OCI-LY1 (cell line): ENCODE measurements at regions not wholly inside any gene's neighbourhood (a gene's known extent, or its start where the extent isn't known, plus 50 kb on each side); places are given as distances from the start of the nearest gene placed in this dataset.

Experiments
- H2AFZ ChIP-seq: fragments of 200-600 bp; sonication (generic), shearing (Covaris generic); 2 replicates; pipeline ENCODE4 v1.6.0; 2014; ENCODE audit warnings: antibody characterized with exemption, mild to moderate bottlenecking, low read length
- H3F3A ChIP-seq: fragments of 200-600 bp; sonication (generic), shearing (Covaris generic); 2 replicates; pipeline ENCODE4 v1.6.0; 2014; ENCODE audit warnings: mild to moderate bottlenecking, antibody characterized with exemption, low read length, moderate library complexity; ENCODE audit not compliant: insufficient read depth
- H3K27ac ChIP-seq: fragments of 200-600 bp; sonication (generic); 2 replicates; pipeline ENCODE4 v1.5.1; 2014; ENCODE audit warnings: low read length, mixed run types, mild to moderate bottlenecking, low read depth; ENCODE audit not compliant: poor library complexity, severe bottlenecking
- H3K27me3 ChIP-seq: fragments of 200-600 bp; sonication (generic); 2 replicates; pipeline ENCODE4 v1.6.0; 2014; ENCODE audit warnings: antibody characterized with exemption, mild to moderate bottlenecking, low read length, moderate library complexity; ENCODE audit not compliant: insufficient read depth
- H3K36me3 ChIP-seq: fragments of 200-600 bp; sonication (generic); 2 replicates; pipeline ENCODE4 v1.6.1; 2014; ENCODE audit warnings: mild to moderate bottlenecking, antibody characterized with exemption, low read length, moderate library complexity, mixed read lengths; ENCODE audit not compliant: insufficient read depth
- H3K4me1 ChIP-seq: fragments of 200-600 bp; sonication (generic); 2 replicates; pipeline ENCODE4 v1.5.1; 2014; ENCODE audit warnings: mild to moderate bottlenecking, low read length, moderate library complexity; ENCODE audit not compliant: insufficient read depth, severe bottlenecking
- H3K4me2 ChIP-seq: fragments of 200-600 bp; sonication (generic), shearing (Covaris generic); 2 replicates; pipeline ENCODE4 v1.6.1; 2014; ENCODE audit warnings: low read length
- H3K4me3 ChIP-seq: fragments of 200-600 bp; sonication (generic); 2 replicates; pipeline ENCODE4 v1.5.1; 2014; ENCODE audit warnings: low read length, low read depth, mild to moderate bottlenecking, mixed read lengths; ENCODE audit not compliant: poor library complexity, severe bottlenecking
- H3K79me2 ChIP-seq: fragments of 200-600 bp; shearing (Covaris generic); 2 replicates; pipeline ENCODE4 v1.6.1; 2016; ENCODE audit warnings: mixed run types, low read length, mixed read lengths; ENCODE audit not compliant: insufficient read depth
- H3K9ac ChIP-seq: fragments of 200-600 bp; sonication (generic), shearing (Covaris generic); 2 replicates; pipeline ENCODE4 v1.6.1; 2014; ENCODE audit warnings: mild to moderate bottlenecking, low read length, mixed read lengths
- H3K9me2 ChIP-seq: fragments of 200-600 bp; sonication (generic), shearing (Covaris generic); 2 replicates; pipeline ENCODE4 v1.6.1; 2014; ENCODE audit warnings: low read depth, mild to moderate bottlenecking, low read length, mixed read lengths
- H3K9me3 ChIP-seq: fragments of 200-600 bp; shearing (Covaris generic); 2 replicates; pipeline ENCODE4 v1.6.1; 2014; ENCODE audit warnings: low read length, mixed read lengths
- H4K20me1 ChIP-seq: fragments of 200-600 bp; sonication (generic), shearing (Covaris generic); 2 replicates; pipeline ENCODE4 v1.6.0; 2016; ENCODE audit warnings: mild to moderate bottlenecking, low read length; ENCODE audit not compliant: insufficient read depth
- CTCF ChIP-seq: fragments of 200-600 bp; sonication (generic), shearing (Covaris generic); IDR thresholded peaks from 2 replicates; pipeline ENCODE4 v1.5.1; 2017; ENCODE audit warnings: mild to moderate bottlenecking, antibody characterized with exemption, low read length, moderate library complexity, mixed read lengths
- EZH2 ChIP-seq: fragments of 200-600 bp; sonication (generic), shearing (Covaris generic); IDR thresholded peaks from 2 replicates; pipeline ENCODE4 v1.8.0; 2017; ENCODE audit warnings: borderline replicate concordance, mixed run types, mild to moderate bottlenecking, antibody characterized with exemption, low read length, moderate library complexity, mixed read lengths

GRCh38 chr14:55741240-55741639 is 161.2 kb downstream of the KTN1 start:
- Histone ChIP-seq H3K9me2 (no peaks in the 10 kb centered on the region), H2AFZ (no peak overlapping the region), H3F3A (no peaks in the 10 kb centered on the region), H3K27ac (no peak overlapping the region), H3K9ac (no peak overlapping the region), H4K20me1 (no peaks in the 10 kb centered on the region), H3K4me2 (no peak overlapping the region), H3K4me3 (no peak overlapping the region), H3K4me1 (no peaks in the 10 kb centered on the region), H3K27me3 (no peaks in the 10 kb centered on the region), H3K36me3 (no peaks in the 10 kb centered on the region), H3K79me2 (no peaks in the 10 kb centered on the region), H3K9me3 (no peaks in the 10 kb centered on the region)
- no peak for TF ChIP-seq EZH2
- no peak for TF ChIP-seq CTCF

DNA sequence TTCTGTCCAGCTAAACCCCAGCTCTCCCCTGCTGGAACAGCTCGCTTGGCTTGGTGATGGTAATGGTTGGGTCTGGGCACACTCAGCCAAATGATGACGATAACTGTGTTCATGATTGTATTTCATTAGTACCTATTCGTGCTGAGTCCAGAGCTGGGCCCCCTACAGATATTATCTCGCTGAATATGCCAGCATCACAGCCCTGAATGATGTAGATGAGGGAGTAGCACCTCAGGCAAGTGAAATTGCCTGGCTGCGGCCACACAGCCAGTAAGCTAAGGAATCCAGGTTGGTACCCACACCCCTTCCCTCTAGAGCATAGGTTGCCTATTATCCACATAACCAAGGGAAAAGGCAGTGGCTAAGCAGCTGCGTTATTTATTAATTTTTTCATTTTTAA is 163.5 kb downstream of the KTN1 start:
- H3K9me2 ChIP-seq: no peaks in the 10 kb centered on the region
- no peak overlapping the region for H3K4me2 ChIP-seq
- H3K9me3 ChIP-seq: no peaks in the 10 kb centered on the region
- H3F3A ChIP-seq: no peaks in the 10 kb centered on the region
- H3K9ac ChIP-seq: no peak overlapping the region
- H3K27ac ChIP-seq: no peak overlapping the region
- H3K36me3 ChIP-seq: no peaks in the 10 kb centered on the region
- TF ChIP-seq CTCF (no peak), EZH2 (no peak)
- H3K79me2 ChIP-seq: no peaks in the 10 kb centered on the region
- H3K4me3 ChIP-seq: no peak overlapping the region
- no peaks in the 10 kb centered on the region for H4K20me1 ChIP-seq
- H3K27me3 ChIP-seq: no peaks in the 10 kb centered on the region
- no peaks in the 10 kb centered on the region for H3K4me1 ChIP-seq
- H2AFZ ChIP-seq: no peak overlapping the region

DNA sequence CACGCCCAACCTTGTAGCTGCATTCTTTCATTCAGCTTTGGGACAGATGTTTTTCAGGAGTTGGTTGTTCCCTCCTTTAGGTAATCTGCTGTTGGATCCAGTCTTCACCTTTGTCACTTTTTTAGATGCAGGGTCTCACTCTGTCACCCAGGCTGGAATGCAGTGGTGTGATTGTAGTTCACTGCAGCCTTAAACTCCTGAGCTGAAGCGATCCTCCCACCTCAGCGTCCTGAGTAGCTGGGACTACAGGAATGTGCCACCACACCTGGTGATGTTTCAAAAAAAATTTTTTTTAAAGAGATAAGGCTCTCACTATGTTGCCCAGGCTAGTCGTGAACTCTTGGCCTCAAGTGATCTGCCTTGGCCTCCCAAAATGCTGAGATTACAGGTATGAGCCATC is 164.3 kb downstream of the KTN1 start:
- no peaks in the 10 kb centered on the region for H3K27me3 ChIP-seq
- no peaks in the 10 kb centered on the region for H3K9me2 ChIP-seq
- no peaks in the 10 kb centered on the region for H3K79me2 ChIP-seq
- H3K4me3 ChIP-seq: no peak overlapping the region
- H3K9me3 ChIP-seq: no peaks in the 10 kb centered on the region
- no peaks in the 10 kb centered on the region for H3K4me1 ChIP-seq
- no peak overlapping the region for H3K9ac ChIP-seq
- H3K36me3 ChIP-seq: no peaks in the 10 kb centered on the region
- H2AFZ ChIP-seq: no peak overlapping the region
- TF ChIP-seq EZH2 (no peak), CTCF (no peak)
- no peaks in the 10 kb centered on the region for H3F3A ChIP-seq
- H3K4me2 ChIP-seq: no peak overlapping the region
- H3K27ac ChIP-seq: no peak overlapping the region
- no peaks in the 10 kb centered on the region for H4K20me1 ChIP-seq
